Tibial nerve (tissue), 4 donors: ENCODE measurements at regions not wholly inside any gene's neighbourhood (a gene's known extent, or its start where the extent isn't known, plus 50 kb on each side); places are given as distances from the start of the nearest gene placed in this dataset.

Experiments
- DNase-seq, 2 donors: peaks; one replicate each; pipeline ENCODE4 v3.0.0-alpha.2; 2019; ENCODE audit warnings: low spot score in 2 of 2
- H3K27ac ChIP-seq, 4 donors: fragments of 200-600 bp; sonication (generic) in 3 of 4; one replicate each; pipeline ENCODE4 v1.5.1; 2017 to 2019; ENCODE audit warnings: mild to moderate bottlenecking in 1 of 4
- H3K27me3 ChIP-seq, 2 donors: fragments of 200-600 bp; sonication (generic) in 1 of 2; one replicate each; pipeline versions ENCODE4 v1.5.1 to v1.6.0; 2017 to 2019
- H3K36me3 ChIP-seq, 3 donors: fragments of 200-600 bp; sonication (generic); one replicate each; pipeline ENCODE4 v1.5.1; 2018 to 2019
- H3K4me1 ChIP-seq, 4 donors: fragments of 200-600 bp; sonication (generic) in 3 of 4; one replicate each; pipeline ENCODE4 v1.5.1; 2017 to 2019
- H3K4me3 ChIP-seq, 4 donors: fragments of 200-600 bp; sonication (generic) in 3 of 4; one replicate each; pipeline ENCODE4 v1.5.1; 2017 to 2019; ENCODE audit warnings: mild to moderate bottlenecking in 1 of 4, moderate library complexity in 1 of 4
- H3K9me3 ChIP-seq, 4 donors: fragments of 200-600 bp; sonication (generic) in 3 of 4; one replicate each; pipeline ENCODE4 v1.5.1; 2017 to 2019
- EP300 ChIP-seq, 2 donors: sonication (generic); formaldehyde crosslinking; IDR thresholded peaks; one replicate each; pipeline ENCODE4 v1.6.1; 2017; ENCODE audit warnings: antibody characterized with exemption in 2 of 2, mild to moderate bottlenecking in 1 of 2
- POLR2A ChIP-seq, 2 donors: fragments of 450-650 bp; IDR thresholded peaks; one replicate each; pipeline ENCODE4 v1.6.1; 2017; ENCODE audit warnings: antibody characterized with exemption in 2 of 2, mild to moderate bottlenecking in 2 of 2, moderate library complexity in 2 of 2
- WGBS, 2 donors: methylation state at CpG; one replicate each; pipeline ENCODE4 v1.1.5; 2018; 5-methylcytosine and 5-hydroxymethylcytosine counted together
- TF ChIP-seq, protein P1 (sequence below), 5 experiments: fragments of 200-600 bp in 3 of 5; fragments of 450-650 bp in 2 of 5; sonication (generic) in 3 of 5; IDR thresholded peaks; one replicate each; pipeline ENCODE4 v1.5.1; 2016 to 2019; ENCODE audit warnings: antibody characterized with exemption in 5 of 5, mild to moderate bottlenecking in 3 of 5, moderate library complexity in 2 of 5

GRCh38 chr4:164536814-164537213 is 217.1 kb upstream of the SMIM31 start:
- no peak for DNase-seq
- H3K9me3 ChIP-seq = peaks cover 0 to 15% (median 0%) of the 10 kb centered on the region in 4 donors
- no peak overlapping the region for H3K27ac ChIP-seq
- no peaks in the 10 kb centered on the region for H3K27me3 ChIP-seq
- no peaks in the 10 kb centered on the region for H3K36me3 ChIP-seq
- TF ChIP-seq POLR2A (IDR thresholded peaks at IDR 0.05) (no peak), EP300 (IDR thresholded peaks at IDR 0.05) (no peak)
- TF ChIP-seq, protein P1, sequence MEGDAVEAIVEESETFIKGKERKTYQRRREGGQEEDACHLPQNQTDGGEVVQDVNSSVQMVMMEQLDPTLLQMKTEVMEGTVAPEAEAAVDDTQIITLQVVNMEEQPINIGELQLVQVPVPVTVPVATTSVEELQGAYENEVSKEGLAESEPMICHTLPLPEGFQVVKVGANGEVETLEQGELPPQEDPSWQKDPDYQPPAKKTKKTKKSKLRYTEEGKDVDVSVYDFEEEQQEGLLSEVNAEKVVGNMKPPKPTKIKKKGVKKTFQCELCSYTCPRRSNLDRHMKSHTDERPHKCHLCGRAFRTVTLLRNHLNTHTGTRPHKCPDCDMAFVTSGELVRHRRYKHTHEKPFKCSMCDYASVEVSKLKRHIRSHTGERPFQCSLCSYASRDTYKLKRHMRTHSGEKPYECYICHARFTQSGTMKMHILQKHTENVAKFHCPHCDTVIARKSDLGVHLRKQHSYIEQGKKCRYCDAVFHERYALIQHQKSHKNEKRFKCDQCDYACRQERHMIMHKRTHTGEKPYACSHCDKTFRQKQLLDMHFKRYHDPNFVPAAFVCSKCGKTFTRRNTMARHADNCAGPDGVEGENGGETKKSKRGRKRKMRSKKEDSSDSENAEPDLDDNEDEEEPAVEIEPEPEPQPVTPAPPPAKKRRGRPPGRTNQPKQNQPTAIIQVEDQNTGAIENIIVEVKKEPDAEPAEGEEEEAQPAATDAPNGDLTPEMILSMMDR (IDR thresholded peaks at IDR 0.05) = no peak
- 46 to 61% methylated on average over 2 of the region's 2 CpGs for WGBS, 2 donors
- peaks cover 0 to 8% (median 0%) of the 10 kb centered on the region in 4 donors for H3K4me1 ChIP-seq
- no peak overlapping the region for H3K4me3 ChIP-seq

GRCh38 chr4:164538097-164538496 is 215.8 kb upstream of the SMIM31 start:
- Histone ChIP-seq H3K27me3 (no peaks in the 10 kb centered on the region), H3K9me3 (peaks cover 0 to 15% (median 0%) of the 10 kb centered on the region in 4 donors), H3K36me3 (no peaks in the 10 kb centered on the region), H3K27ac (no peak overlapping the region), H3K4me3 (no peak overlapping the region), H3K4me1 (peaks cover 0 to 8% (median 0%) of the 10 kb centered on the region in 4 donors)
- 77% methylated on average over 4 of the region's 4 CpGs for WGBS, 2 donors
- no peak for DNase-seq
- TF ChIP-seq POLR2A (IDR thresholded peaks at IDR 0.05) (no peak), EP300 (IDR thresholded peaks at IDR 0.05) (no peak)
- TF ChIP-seq, protein P1 (IDR thresholded peaks at IDR 0.05) = no peak

DNA sequence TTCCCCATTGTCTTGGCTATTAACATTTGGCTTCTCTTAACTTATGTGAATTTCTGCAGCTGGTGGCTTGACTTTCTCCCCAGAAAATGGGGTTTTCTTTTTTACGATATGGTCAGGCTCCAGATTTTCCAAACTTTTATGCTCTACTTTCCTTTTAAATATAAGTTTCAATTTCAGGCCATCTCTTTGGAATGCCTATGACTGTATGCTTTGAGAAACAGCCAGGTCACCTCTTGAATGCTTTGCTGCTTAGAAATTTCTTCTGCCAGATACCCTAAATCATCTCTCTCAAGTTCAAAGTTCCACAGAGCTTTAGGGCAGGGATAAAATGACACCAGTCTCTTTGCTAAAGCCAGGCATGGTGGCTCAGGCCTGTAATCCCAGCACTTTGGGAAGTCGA is 212.9 kb upstream of the SMIM31 start:
- Histone ChIP-seq H3K36me3 (no peaks in the 10 kb centered on the region), H3K4me1 (peaks cover 0 to 8% (median 0%) of the 10 kb centered on the region in 4 donors), H3K27me3 (no peaks in the 10 kb centered on the region), H3K9me3 (peaks cover 0 to 15% (median 0%) of the 10 kb centered on the region in 4 donors), H3K27ac (no peak overlapping the region), H3K4me3 (no peak overlapping the region)
- TF ChIP-seq, protein P1 (IDR thresholded peaks at IDR 0.05) = no peak
- TF ChIP-seq EP300 (IDR thresholded peaks at IDR 0.05) = no peak
- TF ChIP-seq POLR2A (IDR thresholded peaks at IDR 0.05) = no peak
- 98 to 99% methylated on average over 2 of the region's 2 CpGs for WGBS, 2 donors
- no peak for DNase-seq

- Histone ChIP-seq H3K4me1 (no peaks in the 10 kb centered on the region), H3K36me3 (no peaks in the 10 kb centered on the region), H3K9me3 (peaks cover 0 to 15% (median 0%) of the 10 kb centered on the region in 4 donors), H3K4me3 (no peak overlapping the region), H3K27ac (no peak overlapping the region), H3K27me3 (no peaks in the 10 kb centered on the region)
- DNase-seq = no peak
- 50 to 71% methylated on average over 1 of the region's 1 CpG for WGBS, 2 donors
- TF ChIP-seq EP300 (IDR thresholded peaks at IDR 0.05) = no peak
- no peak for TF ChIP-seq POLR2A (IDR thresholded peaks at IDR 0.05)
- TF ChIP-seq, protein P1 (IDR thresholded peaks at IDR 0.05) = no peak
Observed at GRCh38 chr4:164542431-164542830, 211.5 kb upstream of the SMIM31 start.

DNA sequence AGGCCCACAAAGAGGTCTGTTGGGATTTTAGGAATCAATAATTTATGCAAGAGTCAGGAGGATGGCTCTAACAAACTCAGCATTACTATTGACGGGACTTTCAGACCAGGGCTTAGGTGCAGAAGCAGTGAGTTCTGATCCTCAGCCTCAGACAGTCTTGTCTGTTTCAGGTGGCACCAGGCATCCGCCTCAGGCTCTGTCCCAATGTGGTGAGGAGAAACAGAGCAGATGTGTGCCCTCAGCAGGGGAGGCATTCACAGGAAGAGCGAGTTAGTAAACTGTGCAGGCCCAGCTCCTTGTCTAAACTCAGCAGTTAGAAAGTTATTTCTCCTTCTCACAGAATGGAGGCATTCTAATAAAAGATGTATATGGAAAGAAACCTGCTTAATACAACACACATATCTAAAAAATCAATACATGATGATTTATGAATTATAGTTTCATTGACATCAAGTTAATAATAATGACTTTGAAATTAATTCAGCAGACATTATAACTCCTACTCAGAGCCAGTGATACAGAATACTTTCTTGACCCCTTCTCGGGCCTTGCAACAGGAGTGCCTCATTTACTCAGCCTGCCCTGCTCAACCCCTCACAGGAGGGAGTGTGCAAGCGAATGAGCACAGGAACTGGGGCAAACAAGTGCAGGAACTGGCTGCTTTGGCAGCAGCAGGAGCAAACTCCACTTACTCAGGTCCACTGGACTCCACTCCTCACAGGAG is 202.8 kb upstream of the SMIM31 start:
- 80 to 84% methylated on average over 5 of the region's 5 CpGs for WGBS, 2 donors
- no peak for TF ChIP-seq POLR2A (IDR thresholded peaks at IDR 0.05)
- TF ChIP-seq, protein P1 (IDR thresholded peaks at IDR 0.05) = no peak
- TF ChIP-seq EP300 (IDR thresholded peaks at IDR 0.05) = no peak
- no peak overlapping the region for H3K27ac ChIP-seq

More for the DNA sequence above, 202.8 kb upstream of the SMIM31 start:
- DNase-seq = no peak
- H3K9me3 ChIP-seq = peaks cover 0 to 14% (median 1%) of the 10 kb centered on the region in 4 donors
- no peaks in the 10 kb centered on the region for H3K27me3 ChIP-seq
- H3K4me3 ChIP-seq = no peak overlapping the region
- H3K36me3 ChIP-seq = no peaks in the 10 kb centered on the region
- no peaks in the 10 kb centered on the region for H3K4me1 ChIP-seq
